DND-41 (cell line): ENCODE measurements at regions not wholly inside any gene's neighbourhood (a gene's known extent, or its start where the extent isn't known, plus 50 kb on each side); places are given as distances from the start of the nearest gene placed in this dataset.

Source experiments
- CTCF ChIP-seq: IDR thresholded peaks from 2 replicates; pipeline ENCODE4 v1.5.1; 2012; ENCODE audit warnings: borderline replicate concordance, low read length, moderate library complexity, mild to moderate bottlenecking; ENCODE audit not compliant: poor library complexity, severe bottlenecking; ENCODE audit errors: extremely low read depth
- EZH2 ChIP-seq: IDR thresholded peaks from 3 replicates; pipeline ENCODE4 v1.6.1; 2012; ENCODE audit warnings: borderline replicate concordance, low read depth, mild to moderate bottlenecking, moderate library complexity, low read length, inconsistent platforms; ENCODE audit not compliant: severe bottlenecking

- TF ChIP-seq CTCF, result no peak
- TF ChIP-seq EZH2, result no peak
Observed at GRCh38 chr3:182631183-182632076, 161.9 kb upstream of the ATP11B start.
